Gastroesophageal sphincter (tissue), 4 donors: ENCODE measurements at regions not wholly inside any gene's neighbourhood (a gene's known extent, or its start where the extent isn't known, plus 50 kb on each side); places are given as distances from the start of the nearest gene placed in this dataset.

Experiments
- ATAC-seq: fragments of 150-250 bp; one replicate; pipeline ENCODE4 v1.9.1; 2016; ENCODE audit warnings: mild to moderate bottlenecking, moderate library complexity
- H3K27ac ChIP-seq, 4 donors: fragments of 200-600 bp; sonication (generic) in 3 of 4; 1 replicate in 3 of 4; 2 replicates in 1 of 4; pipeline ENCODE4 v1.5.1; 2016 to 2019
- H3K27me3 ChIP-seq: fragments of 200-600 bp; sonication (generic); one replicate; pipeline ENCODE4 v1.5.1; 2019
- H3K36me3 ChIP-seq, 2 donors: fragments of 200-600 bp; sonication (generic); one replicate each; pipeline ENCODE4 v1.5.1; 2019; ENCODE audit warnings: control low read depth in 1 of 2
- H3K4me1 ChIP-seq, 3 donors: fragments of 200-600 bp; sonication (generic); 1 replicate in 2 of 3; 2 replicates in 1 of 3; pipeline ENCODE4 v1.5.1; 2016 to 2019; ENCODE audit warnings: control low read depth in 2 of 3
- H3K4me3 ChIP-seq, 2 donors: fragments of 200-600 bp; sonication (generic); one replicate each; pipeline ENCODE4 v1.5.1; 2019; ENCODE audit warnings: mild to moderate bottlenecking in 1 of 2, moderate library complexity in 1 of 2
- H3K9me3 ChIP-seq, 3 donors: fragments of 200-600 bp; sonication (generic); one replicate each; pipeline ENCODE4 v1.5.1; 2017 to 2019; ENCODE audit warnings: control low read depth in 2 of 3
- CTCF ChIP-seq, 4 experiments: fragments of 200-600 bp in 2 of 4; fragments of 450-650 bp in 2 of 4; sonication (generic) in 1 of 4; IDR thresholded peaks; one replicate each; pipeline ENCODE4 v1.5.1; 2017 to 2019; ENCODE audit warnings: antibody characterized with exemption in 4 of 4, mild to moderate bottlenecking in 2 of 4, moderate library complexity in 2 of 4
- EP300 ChIP-seq: sonication (generic); formaldehyde crosslinking; IDR thresholded peaks from one replicate; pipeline ENCODE4 v1.6.1; 2017; ENCODE audit warnings: antibody characterized with exemption, mild to moderate bottlenecking
- POLR2A ChIP-seq, 2 donors: fragments of 450-650 bp; IDR thresholded peaks; one replicate each; pipeline ENCODE4 v1.6.1; 2017; ENCODE audit warnings: antibody characterized with exemption in 2 of 2, mild to moderate bottlenecking in 2 of 2, moderate library complexity in 1 of 2
- POLR2AphosphoS5 ChIP-seq: sonication (generic); formaldehyde crosslinking; IDR thresholded peaks from one replicate; pipeline ENCODE4 v1.6.1; 2017; ENCODE audit warnings: antibody characterized with exemption
- WGBS, 2 donors: methylation state at CpG; one replicate each; pipeline ENCODE4 v1.1.5; 2018; ENCODE audit warnings: low coverage in 1 of 2; 5-methylcytosine and 5-hydroxymethylcytosine counted together

- H3K27ac ChIP-seq: no peak overlapping the region
- H3K36me3 ChIP-seq: no peaks in the 10 kb centered on the region
- WGBS, 2 donors: 36 to 55% methylated on average over 1 of the region's 1 CpG
- H3K4me1 ChIP-seq: no peaks in the 10 kb centered on the region
- no peak overlapping the region for H3K4me3 ChIP-seq
- H3K27me3 ChIP-seq: no peaks in the 10 kb centered on the region
- no peak for ATAC-seq
- peaks cover 0 to 7% (median 0%) of the 10 kb centered on the region in 3 donors for H3K9me3 ChIP-seq
- TF ChIP-seq CTCF (IDR thresholded peaks at IDR 0.05) (no peak), POLR2AphosphoS5 (no peak), EP300 (no peak), POLR2A (IDR thresholded peaks at IDR 0.05) (no peak)
Measured at GRCh38 chr3:76501315-76501714, 538.6 kb upstream of the ROBO2 start.

DNA sequence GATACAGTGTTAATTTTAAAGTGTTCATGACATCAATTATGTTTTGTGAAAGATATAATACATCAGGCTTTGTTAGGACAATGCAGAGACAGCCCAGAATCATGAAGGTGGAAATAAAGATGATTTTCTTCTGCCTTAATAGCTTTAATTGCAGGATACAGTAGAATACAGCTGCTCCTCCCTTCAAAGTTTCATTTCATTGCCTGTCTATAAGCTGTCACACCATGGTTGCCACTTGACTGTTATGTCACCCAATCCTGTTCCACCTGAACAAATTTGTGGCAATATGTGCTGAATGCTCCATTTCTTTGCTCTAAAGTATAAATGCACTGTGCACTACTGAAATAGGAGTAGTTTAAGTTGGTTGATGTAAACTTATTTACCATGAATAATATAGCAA lies 537.8 kb upstream of the ROBO2 start:
- H3K27ac ChIP-seq: no peak overlapping the region
- no peaks in the 10 kb centered on the region for H3K27me3 ChIP-seq
- TF ChIP-seq CTCF (IDR thresholded peaks at IDR 0.05) (no peak), POLR2AphosphoS5 (no peak), EP300 (no peak), POLR2A (IDR thresholded peaks at IDR 0.05) (no peak)
- no peak overlapping the region for H3K4me3 ChIP-seq
- no peak for ATAC-seq
- H3K36me3 ChIP-seq: no peaks in the 10 kb centered on the region
- no peaks in the 10 kb centered on the region for H3K4me1 ChIP-seq
- peaks cover 0 to 7% (median 0%) of the 10 kb centered on the region in 3 donors for H3K9me3 ChIP-seq

- TF ChIP-seq POLR2AphosphoS5 (no peak), EP300 (no peak), POLR2A (IDR thresholded peaks at IDR 0.05) (no peak), CTCF (IDR thresholded peaks at IDR 0.05) (no peak)
- H3K9me3 ChIP-seq: no peaks in the 10 kb centered on the region
- 79 to 89% methylated on average over 5 of the region's 5 CpGs for WGBS, 2 donors
- no peak for ATAC-seq
- H3K4me1 ChIP-seq: no peaks in the 10 kb centered on the region
- no peak overlapping the region for H3K27ac ChIP-seq
- H3K27me3 ChIP-seq: no peaks in the 10 kb centered on the region
- H3K36me3 ChIP-seq: no peaks in the 10 kb centered on the region
- H3K4me3 ChIP-seq: no peak overlapping the region
Measured at GRCh38 chr3:76505202-76505845, 534.6 kb upstream of the ROBO2 start.

DNA sequence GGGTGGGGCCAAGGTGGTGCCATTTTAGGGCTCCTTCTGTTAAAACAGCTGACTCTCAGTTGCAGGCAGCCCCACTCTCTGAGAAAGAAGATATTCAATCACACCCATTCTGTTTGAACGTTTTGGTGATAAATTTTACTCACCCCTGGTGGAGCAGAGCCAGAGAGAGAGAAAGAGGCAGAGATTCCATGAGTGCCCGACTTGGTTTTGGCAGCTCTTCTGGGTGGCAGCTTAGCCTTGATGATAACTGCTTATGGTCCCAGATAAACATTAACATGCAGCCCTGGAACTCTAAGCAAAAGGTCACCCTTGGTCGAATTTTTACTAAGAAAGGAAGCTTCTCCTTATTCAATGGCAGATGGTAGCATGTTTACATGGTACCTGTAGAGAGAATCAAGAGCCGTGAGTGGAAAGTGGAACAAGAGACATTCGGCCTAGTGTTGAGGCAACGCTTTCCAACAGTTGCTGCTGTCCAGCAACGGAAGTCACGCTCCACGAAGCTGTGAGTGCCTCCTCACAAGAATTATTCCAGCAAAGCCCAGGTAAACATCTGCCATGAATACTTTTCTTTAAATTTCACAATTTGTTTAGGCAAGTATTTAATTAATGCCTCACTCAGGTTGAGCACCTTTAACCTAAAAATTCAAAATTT lies 530.6 kb upstream of the ROBO2 start:
- 64 to 79% methylated on average over 7 to 8 of the region's 9 CpGs for WGBS, 2 donors
- Histone ChIP-seq H3K4me1 (no peaks in the 10 kb centered on the region), H3K36me3 (no peaks in the 10 kb centered on the region), H3K27me3 (no peaks in the 10 kb centered on the region), H3K4me3 (no peak overlapping the region), H3K27ac (no peak overlapping the region), H3K9me3 (no peaks in the 10 kb centered on the region)
- no peak for TF ChIP-seq CTCF (IDR thresholded peaks at IDR 0.05)
- TF ChIP-seq EP300: no peak
- TF ChIP-seq POLR2AphosphoS5: no peak
- TF ChIP-seq POLR2A (IDR thresholded peaks at IDR 0.05): no peak
- ATAC-seq: no peak

DNA sequence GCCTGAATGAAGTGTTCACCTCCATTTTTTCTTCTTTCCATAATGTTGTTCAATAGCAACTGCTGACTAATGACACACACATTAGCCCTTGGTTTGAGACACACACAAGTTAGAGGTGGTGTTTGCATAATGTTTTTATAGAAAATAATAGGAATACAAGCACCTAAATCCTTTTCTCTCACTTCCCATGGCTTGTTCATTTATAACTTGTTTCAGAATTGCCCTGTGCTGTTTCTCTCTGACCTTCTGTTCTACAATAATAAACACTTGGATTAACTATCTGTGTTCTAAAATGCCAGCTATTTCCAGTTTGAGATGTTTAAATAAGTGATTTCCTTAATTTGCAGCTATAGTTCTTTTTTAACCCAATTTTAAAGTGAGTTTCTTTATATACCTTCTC lies 525.1 kb upstream of the ROBO2 start:
- no peaks in the 10 kb centered on the region for H3K36me3 ChIP-seq
- no peak overlapping the region for H3K27ac ChIP-seq
- TF ChIP-seq POLR2A (IDR thresholded peaks at IDR 0.05): no peak
- TF ChIP-seq POLR2AphosphoS5: no peak
- no peak for TF ChIP-seq CTCF (IDR thresholded peaks at IDR 0.05)
- TF ChIP-seq EP300: no peak
- no peak for ATAC-seq
- H3K4me3 ChIP-seq: no peak overlapping the region
- H3K4me1 ChIP-seq: no peaks in the 10 kb centered on the region
- no peaks in the 10 kb centered on the region for H3K9me3 ChIP-seq
- H3K27me3 ChIP-seq: no peaks in the 10 kb centered on the region
